ENCODE measurements at regions not wholly inside any gene's neighbourhood (a gene's known extent, or its start where the extent isn't known, plus 50 kb on each side); places are given as distances from the start of the nearest gene placed in this dataset.

DNA sequence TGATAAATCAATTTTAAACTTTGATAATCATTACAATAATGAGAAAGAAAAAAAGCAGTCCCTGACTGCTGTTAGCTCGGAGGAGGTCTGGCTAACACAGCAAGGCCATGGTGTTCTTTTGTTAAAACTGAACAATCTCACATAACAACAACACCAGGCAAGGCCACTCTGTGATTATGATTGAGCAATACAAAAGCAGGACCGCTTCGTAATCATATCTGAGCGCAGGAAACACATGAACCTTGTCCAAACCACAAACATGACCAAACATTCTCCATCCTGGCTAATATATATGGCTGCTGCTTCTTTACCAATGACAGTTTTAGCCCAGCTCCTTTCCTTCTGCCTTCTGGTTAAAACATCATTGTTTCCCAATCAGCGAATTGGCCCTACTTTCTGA, 76.8 kb upstream of the DDX53 start:
- TF ChIP-seq, protein P1, sequence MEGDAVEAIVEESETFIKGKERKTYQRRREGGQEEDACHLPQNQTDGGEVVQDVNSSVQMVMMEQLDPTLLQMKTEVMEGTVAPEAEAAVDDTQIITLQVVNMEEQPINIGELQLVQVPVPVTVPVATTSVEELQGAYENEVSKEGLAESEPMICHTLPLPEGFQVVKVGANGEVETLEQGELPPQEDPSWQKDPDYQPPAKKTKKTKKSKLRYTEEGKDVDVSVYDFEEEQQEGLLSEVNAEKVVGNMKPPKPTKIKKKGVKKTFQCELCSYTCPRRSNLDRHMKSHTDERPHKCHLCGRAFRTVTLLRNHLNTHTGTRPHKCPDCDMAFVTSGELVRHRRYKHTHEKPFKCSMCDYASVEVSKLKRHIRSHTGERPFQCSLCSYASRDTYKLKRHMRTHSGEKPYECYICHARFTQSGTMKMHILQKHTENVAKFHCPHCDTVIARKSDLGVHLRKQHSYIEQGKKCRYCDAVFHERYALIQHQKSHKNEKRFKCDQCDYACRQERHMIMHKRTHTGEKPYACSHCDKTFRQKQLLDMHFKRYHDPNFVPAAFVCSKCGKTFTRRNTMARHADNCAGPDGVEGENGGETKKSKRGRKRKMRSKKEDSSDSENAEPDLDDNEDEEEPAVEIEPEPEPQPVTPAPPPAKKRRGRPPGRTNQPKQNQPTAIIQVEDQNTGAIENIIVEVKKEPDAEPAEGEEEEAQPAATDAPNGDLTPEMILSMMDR (IDR thresholded peaks at IDR 0.05; ENCODE audit: low read length, missing control alignments), result no peak
- DNase-seq (ENCODE audit: low read depth), result peak; percentile 91
- H3K4me3 ChIP-seq (replicated peaks; ENCODE audit: low read depth, low read length), result no peak overlapping the region

DNA sequence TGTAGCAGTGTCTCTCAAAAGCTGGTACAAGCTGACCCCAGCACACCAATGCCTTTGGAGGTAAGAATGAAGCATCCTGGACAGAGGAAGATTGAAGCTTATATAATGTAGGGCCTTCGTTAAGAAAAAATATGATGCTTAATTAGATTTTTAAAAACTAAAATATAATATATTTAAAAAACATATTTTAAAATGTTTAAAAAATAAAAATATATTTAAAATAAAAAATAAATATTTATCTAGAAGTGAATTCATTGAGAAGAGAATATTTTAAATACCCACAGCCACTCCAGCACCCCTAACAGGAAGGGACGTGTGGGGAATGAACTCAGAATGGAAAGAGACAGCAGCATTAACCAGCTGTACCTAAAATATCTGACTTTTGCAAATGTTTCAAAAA, 65.1 kb upstream of the DDX53 start:
- no peak overlapping the region for H3K4me3 ChIP-seq (replicated peaks; ENCODE audit: low read depth, low read length)
- no peak for DNase-seq (ENCODE audit: low read depth)
- TF ChIP-seq, protein P1 (IDR thresholded peaks at IDR 0.05; ENCODE audit: low read length, missing control alignments), result no peak

DNA sequence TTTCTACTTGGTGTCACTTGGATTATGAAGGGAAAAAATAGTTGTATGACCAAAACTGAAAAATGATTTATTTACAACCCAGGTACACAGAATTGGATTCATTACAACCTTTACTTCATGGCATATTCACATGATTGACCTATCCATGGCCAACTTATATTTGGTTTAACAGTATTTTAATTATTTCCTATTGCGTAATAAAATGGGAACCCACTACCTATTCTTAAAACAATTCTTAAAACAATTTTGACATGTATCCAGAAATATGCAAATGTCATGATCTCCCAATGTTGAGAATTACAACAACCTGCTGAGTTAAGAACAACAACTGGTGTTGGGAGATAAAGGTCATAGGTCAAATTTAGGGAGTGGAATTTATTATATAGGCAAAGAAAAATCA, 54.8 kb upstream of the DDX53 start:
- no peak overlapping the region for H3K4me3 ChIP-seq (replicated peaks; ENCODE audit: low read depth, low read length)
- no peak for DNase-seq (ENCODE audit: low read depth)
- TF ChIP-seq, protein P1 (IDR thresholded peaks at IDR 0.05; ENCODE audit: low read length, missing control alignments), result no peak

All from fibroblast of pulmonary artery (primary cell).